SW480 (cell line): ENCODE measurements at regions not wholly inside any gene's neighbourhood (a gene's known extent, or its start where the extent isn't known, plus 50 kb on each side); places are given as distances from the start of the nearest gene placed in this dataset.

Source experiments
- DNase-seq: peaks from one replicate; pipeline ENCODE4 v3.0.0-alpha.2; 2016; ENCODE audit warnings: low spot score

DNA sequence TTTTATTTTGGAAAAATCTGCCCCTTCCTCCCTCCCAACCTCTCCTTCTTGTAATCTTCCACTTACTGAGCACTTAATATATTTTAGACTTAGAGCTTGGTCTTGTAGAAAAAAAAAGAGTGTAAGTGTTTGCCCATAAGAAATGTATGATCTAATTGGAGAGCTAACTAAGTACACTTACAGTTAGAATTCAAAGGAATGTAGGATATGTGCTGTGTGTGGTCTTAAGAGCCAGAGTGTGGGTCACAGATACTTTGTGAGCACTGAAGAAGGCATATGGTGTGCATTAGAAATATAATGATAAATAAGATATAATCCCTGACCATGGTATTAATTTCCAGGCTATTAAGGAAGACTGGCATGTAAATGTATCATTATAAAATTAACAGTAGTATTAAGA, 91.8 kb upstream of the ZNF521 start:
- DNase-seq = no peak

DNA sequence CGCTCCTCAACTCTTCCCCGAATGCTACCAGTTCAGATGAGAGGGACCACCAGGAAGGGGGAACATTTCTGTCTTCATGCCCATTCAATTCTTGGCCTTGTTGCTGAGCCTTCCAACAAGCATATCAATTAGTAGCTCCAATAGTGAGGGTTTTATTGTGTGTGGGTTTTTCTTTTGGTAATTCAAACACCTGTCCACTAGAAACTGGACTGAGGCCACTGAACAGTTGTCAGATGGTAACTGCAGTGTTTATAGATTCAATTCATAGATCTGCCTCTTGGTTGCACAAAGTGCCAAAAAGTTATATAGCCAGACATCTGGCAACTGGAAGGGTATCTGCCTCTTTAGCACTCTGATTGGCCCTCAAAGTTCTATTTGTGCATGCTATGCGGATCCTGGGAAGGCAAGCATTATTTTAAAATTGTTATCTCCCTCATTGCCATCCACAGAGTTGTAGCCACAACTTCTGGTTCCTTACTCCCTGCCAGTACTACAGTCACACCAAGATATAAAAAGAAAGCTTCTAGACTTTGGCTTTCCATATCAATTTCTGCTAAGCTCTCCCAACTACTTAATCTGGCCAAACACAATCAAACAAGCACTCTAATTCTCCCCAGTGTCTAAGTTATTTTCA, 83.3 kb upstream of the ZNF521 start:
- DNase-seq = no peak

DNA sequence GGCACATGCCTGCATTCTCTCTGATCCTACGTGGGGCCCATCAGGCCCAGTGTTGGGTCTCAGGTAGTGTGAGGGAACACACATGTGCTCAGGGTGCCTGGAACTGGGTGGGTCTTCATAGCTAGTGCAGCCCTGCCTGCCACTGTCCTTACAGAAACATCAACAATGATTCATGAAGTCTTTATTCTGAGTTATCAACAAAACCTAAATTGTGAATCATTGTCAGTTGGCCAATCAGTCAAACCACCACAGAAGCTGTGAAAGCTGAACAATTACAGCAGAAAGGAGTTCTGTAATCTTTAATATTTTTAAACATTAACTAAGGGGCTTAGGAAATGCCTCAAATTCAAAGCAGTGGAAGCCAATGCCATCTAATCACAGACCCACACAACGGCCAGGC, 82.8 kb upstream of the ZNF521 start:
- no peak for DNase-seq

DNA sequence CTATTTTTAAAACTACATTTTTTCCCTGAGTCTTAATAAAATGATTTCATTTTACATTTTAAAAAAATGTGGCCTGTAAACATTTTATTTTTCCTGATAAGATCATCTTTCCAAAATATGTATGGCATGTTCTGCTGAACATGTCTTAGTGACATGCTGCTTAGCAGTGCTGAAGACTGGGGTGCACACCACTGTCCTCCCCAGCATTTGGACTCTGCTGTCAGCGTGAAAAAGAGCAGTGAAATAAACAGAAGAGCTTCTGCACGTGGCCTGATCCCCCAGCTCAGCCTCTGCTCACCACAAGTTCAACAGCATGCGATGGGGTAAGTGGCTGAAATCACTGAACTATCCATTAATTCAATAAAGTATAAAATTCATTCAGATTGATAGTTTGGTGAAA, 81.6 kb upstream of the ZNF521 start:
- no peak for DNase-seq

DNA sequence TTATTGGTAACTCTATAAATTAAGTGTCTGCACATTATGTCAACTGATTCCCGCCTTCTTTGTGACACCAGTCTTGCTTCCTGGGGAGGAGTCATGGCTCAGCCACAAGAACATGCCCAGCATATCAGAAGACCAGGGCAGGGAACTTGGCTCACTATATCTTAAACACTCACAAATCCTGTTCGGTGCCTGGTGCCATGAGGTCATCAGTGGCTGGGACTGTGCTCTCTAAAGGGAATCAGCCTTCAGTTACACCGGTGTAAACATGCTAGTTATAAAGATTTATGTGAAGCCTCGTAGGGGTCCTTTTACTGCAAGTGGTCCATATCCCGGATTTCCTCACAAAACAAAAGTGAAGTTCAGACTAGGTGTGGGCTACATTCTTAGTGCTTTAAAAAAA, 73.1 kb upstream of the ZNF521 start:
- DNase-seq = no peak

DNA sequence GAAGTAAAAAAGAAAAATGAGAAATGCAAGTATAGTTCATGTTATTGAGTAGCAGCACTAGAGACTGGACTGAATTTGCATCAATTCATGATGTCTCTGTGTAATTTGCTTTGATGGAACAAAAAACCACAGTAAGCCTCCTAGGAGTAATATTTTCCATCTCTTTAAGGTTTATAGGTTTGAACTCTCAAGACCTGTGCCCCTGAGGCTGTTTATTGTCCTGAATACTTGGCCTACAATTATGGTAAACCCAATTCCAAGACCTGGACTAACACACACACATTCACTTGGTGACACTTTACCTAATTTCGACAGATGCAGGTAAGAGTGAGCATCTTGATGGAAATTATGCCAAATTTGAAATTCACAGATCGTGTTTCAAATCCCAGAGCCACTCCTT, 71.8 kb upstream of the ZNF521 start:
- DNase-seq = no peak

DNA sequence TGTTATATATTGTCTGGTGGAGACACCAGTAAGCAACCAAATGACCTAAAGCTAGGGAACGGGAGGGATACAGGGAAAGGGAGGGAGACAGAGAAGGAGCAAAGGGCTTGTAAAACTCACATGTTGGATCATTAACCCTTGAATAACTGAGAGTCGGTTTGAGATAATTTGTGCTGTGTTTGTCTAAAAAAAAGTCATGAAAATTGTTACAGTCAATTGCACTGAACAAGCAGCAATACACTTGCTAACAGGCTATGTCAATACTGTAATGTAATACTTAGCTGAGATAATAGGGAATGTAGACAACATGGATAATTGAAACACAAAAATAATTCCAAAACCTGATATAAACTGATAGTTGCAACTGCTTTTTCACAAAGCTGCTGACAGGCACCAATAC, 71.3 kb upstream of the ZNF521 start:
- DNase-seq = no peak

DNA sequence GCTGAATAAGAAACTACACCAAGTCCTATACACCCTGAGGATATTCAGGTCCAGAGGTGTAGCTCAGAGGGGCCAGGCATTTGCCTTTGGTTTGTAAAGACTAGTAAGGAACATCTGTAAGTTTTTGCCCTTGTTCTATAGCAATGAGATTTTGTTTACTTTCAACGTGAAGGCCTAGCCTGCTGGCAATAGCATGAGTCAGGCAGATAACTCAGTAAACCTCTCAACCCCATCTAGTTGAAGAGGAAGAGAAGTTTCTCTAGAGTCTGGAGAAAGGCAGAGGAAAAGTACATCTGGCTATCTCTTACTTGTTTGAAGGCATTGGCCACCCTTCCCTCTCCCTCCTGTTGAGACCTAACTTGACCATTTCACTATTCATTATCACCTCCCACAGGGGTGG, 70.3 kb upstream of the ZNF521 start:
- DNase-seq = no peak

DNA sequence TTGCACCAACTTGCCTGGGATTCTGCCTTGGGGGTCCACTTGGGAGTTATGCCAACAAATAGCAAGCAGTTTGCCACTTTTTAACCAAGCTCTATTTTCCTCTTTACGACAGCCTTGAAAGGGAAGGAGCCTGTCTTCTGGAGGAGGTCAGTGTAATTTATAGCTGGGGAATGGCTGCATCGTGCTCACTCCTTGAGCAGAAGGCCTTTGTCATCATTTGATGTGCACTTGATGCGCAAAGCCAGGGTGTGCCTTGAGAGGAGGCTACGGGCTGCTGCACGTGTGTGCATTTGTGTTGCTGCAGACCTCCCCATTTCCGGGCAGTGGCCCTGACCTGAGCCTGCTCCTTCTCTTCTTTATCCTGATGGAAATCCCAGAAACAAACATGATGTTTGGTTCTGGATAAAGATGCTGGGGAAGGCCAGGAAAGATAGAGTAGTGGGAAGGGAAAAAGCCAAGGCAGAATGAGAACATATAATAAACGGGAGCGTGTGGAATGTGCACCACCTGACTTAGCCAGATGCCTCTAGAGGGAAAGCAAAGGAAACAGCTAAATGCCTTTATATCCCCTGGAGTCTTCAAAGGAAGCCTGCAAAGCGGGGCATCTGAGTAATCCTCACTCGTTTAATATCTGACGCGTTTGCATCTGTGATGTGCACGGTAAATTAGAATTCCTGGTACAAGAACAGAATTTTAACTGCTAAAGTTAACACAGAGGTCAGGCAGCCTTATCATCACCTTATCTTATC, 68.3 kb upstream of the ZNF521 start:
- no peak for DNase-seq

DNA sequence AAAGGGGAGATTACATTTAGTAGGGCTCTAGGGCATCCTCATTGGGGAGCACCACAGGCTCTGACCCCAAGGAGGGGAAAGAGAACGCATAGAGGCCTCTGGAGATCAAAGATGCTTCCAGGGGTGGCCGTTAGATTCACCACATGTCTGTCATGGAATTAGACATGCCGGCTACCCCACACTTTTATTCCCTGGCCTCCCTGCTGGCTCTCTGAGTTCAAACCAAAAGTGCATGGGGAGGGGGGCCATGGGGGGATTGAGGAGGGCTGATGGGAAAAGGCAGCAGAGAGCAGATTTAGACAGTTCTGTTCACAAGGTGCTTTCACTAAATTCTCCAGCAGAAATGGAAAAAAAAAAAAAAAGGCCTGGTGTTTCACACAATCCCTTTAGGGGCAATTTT, 64.4 kb upstream of the ZNF521 start:
- no peak for DNase-seq

DNA sequence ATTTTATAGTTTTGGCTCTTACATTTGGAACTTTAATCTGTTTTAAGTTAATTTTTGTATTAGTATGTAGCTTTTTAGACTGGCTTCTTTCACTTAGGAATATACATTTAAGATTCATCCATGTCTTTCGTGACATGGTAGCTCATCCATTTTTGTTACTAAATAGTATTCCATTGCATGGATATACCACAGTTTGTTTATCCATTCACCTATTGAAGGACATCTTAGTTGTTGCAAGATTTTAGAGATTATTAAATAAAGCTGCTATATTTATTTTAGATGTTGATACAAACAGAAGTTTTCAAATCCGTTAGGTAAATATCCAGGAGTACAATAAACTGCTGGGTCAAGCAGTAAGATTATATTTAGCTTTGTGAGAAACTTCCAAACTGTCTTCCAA, 58.0 kb upstream of the ZNF521 start:
- no peak for DNase-seq

DNA sequence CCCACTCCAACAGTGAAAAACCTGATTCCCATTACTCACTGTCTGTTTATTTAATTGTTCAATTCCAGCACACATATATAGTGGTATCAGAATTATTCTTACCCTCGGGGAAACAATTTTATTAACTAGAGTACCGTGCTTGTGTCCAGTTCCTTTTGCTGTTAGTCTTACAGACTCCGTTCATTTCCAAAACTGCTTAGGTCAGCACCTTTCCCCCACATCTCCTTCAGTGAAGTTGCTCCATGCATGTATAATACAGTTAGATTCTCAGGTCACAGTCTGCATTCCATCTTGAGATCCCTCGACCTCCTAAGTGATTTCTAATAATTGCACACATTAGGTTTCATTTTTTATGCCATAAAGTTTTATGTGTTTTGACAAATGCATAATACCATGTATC, 56.3 kb upstream of the ZNF521 start:
- DNase-seq = no peak
